HCT116 (cell line): ENCODE measurements at regions not wholly inside any gene's neighbourhood (a gene's known extent, or its start where the extent isn't known, plus 50 kb on each side); places are given as distances from the start of the nearest gene placed in this dataset.

Experiments used
- CTCF ChIP-seq, 3 experiments: fragments of 200-600 bp in 1 of 3; sonication (generic) in 1 of 3; IDR thresholded peaks in 2 of 3; conservative IDR thresholded peaks in 1 of 3; 2 replicates each; pipeline ENCODE4 v1.5.1; 2012 to 2017; ENCODE audit warnings: low read depth in 2 of 3, low read length in 2 of 3, antibody characterized with exemption in 1 of 3, borderline replicate concordance in 1 of 3, control low read depth in 1 of 3, mild to moderate bottlenecking in 1 of 3, mixed read lengths in 1 of 3, mixed run types in 1 of 3, moderate library complexity in 1 of 3; ENCODE audit not compliant: insufficient read depth in 1 of 3
- EZH2phosphoT487 ChIP-seq: fragments of 200-600 bp; IDR thresholded peaks from 2 replicates; pipeline ENCODE4 v1.6.1; 2018; ENCODE audit warnings: antibody characterized with exemption, borderline replicate concordance
- POLR2A ChIP-seq: IDR thresholded peaks from 2 replicates; pipeline ENCODE4 v1.7.0; 2011; ENCODE audit warnings: borderline replicate concordance; ENCODE audit not compliant: insufficient read depth, insufficient read length; ENCODE audit errors: extremely low read depth
- POLR2AphosphoS5 ChIP-seq: IDR thresholded peaks from 2 replicates; pipeline ENCODE4 v1.6.1; 2011; ENCODE audit warnings: mild to moderate bottlenecking, low read depth, low read length, moderate library complexity
- RAD21 ChIP-seq: IDR thresholded peaks from 2 replicates; pipeline ENCODE4 v1.6.1; 2012; ENCODE audit warnings: low read depth, mild to moderate bottlenecking
- REST ChIP-seq: IDR thresholded peaks from 2 replicates; pipeline ENCODE4 v1.6.1; 2012; ENCODE audit warnings: low read depth

- TF ChIP-seq CTCF (IDR thresholded peaks at IDR 0.05 in 2 of 3, conservative IDR thresholded peaks at IDR 0.05 in 1 of 3; ENCODE audit: borderline replicate concordance in 1 of 3, insufficient read depth in 1 of 3, low read depth in 2 of 3, low read length in 2 of 3) (no peak), EZH2phosphoT487 (no peak), REST (no peak), POLR2AphosphoS5 (no peak), RAD21 (no peak), POLR2A (no peak)
Measured at GRCh38 chr1:221254813-221255212, 375.6 kb downstream of the HLX start.
